ENCODE measurements at regions not wholly inside any gene's neighbourhood (a gene's known extent, or its start where the extent isn't known, plus 50 kb on each side); places are given as distances from the start of the nearest gene placed in this dataset.

DNA sequence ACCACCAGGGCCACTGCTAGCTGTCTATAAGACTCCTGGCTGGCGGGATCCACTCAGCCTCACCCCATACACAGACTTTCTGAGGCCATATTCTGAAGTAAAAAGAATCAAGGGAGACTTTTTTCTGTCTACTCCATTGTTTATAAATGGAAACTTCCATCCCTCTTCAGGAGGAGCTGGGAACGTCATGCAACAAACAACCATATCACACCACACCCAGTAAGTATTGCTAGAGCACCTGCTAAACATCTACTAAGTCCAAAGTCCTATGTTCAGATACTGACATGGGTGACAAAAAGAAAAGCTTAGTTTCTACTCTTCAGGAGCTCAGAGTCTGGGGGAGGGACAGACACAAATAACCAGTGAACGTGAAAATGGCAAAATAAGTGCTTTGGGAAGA, 324.8 kb upstream of the ONECUT1 start:
- TF ChIP-seq CTCF (IDR thresholded peaks at IDR 0.05) (no peak), EZH2phosphoT487 (IDR thresholded peaks at IDR 0.05) (no peak)
